Stimulated activated CD8-positive, alpha-beta memory T cell treated with anti-CD3 and anti-CD28 coated beads, Interleukin-4, amount 100 ng/mL, for 4 hours (primary cell): ENCODE measurements at regions not wholly inside any gene's neighbourhood (a gene's known extent, or its start where the extent isn't known, plus 50 kb on each side); places are given as distances from the start of the nearest gene placed in this dataset.
"Not testable (repeated sequence)": the region's sequence is repeated elsewhere in the genome, so short reads cannot be mapped to it uniquely, and the experiment has no call there.

Experiments
- DNase-seq, 2 donors: peaks; one replicate each; pipeline ENCODE4 v3.0.0-alpha.2; 2020; ENCODE audit warnings: low read depth in 2 of 2, low spot score in 1 of 2

DNA sequence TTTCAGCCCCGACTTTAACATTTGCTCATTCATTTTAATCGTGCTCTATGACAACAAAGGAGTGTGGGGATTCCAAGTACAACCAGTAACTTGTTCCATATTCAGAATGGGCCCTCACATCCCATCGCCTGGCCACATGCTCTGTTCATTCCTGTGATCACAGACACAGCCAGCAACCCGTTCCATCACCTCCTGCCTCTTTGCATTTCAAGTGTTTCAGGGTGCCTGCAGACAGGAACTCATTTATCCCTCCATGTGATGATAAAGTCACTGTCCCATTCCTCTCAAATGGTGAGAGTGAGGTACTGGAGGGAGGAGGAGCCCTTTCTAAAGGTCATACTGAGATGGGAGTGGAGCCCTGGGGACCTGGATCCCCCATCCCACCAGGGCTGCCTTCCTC lies 571.1 kb downstream of the MAT2B start:
- DNase-seq, result no peak

GRCh38 chr5:164090358-164090757 lies 584.9 kb downstream of the MAT2B start:
- no peak for DNase-seq

- DNase-seq, result no peak
Observed at GRCh38 chr5:164091836-164092235, 586.4 kb downstream of the MAT2B start.

- DNase-seq, result no peak
Observed at GRCh38 chr5:164094291-164094690, 588.9 kb downstream of the MAT2B start.

GRCh38 chr5:164097749-164098148 lies 592.3 kb downstream of the MAT2B start:
- no peak for DNase-seq

- no peak for DNase-seq
Observed at GRCh38 chr5:164098531-164098930, 593.1 kb downstream of the MAT2B start.

DNA sequence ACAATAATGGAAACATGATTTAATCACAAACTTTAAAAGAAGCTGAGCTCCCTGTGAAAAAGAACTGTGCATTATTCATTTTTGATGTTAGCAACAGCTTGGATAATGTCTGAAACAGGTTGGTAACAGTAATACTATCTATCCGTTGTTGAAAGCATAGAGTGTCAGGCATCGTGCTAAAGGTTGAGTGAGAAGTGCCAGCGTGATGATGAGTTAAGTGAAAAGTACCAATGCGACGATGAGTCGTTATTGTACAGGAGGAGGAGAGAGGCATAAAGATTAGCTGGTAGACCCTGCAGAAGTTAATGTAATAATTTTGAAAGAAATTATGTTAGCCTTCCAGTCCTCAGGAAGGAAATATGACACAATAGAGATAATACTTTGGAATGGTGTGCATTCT lies 593.6 kb downstream of the MAT2B start:
- DNase-seq, result no peak

DNA sequence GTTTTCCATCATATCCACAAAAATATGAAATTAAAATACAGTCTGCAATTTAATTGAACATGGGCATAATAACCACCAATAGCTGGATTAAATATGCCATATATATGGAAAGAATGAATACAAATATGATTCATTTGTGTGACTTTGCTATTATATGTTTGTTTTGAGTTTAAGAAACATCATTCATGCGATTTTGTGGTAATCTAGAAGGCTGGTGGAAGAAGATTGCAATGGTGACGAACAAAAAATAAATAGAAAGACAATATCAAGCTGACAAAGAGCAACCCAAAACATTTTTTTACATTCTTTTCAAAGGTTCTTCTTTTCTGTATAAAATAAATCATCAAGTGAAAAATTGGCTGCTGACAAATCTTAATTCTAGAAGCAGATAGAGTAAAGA lies 610.0 kb downstream of the MAT2B start:
- no peak for DNase-seq

DNA sequence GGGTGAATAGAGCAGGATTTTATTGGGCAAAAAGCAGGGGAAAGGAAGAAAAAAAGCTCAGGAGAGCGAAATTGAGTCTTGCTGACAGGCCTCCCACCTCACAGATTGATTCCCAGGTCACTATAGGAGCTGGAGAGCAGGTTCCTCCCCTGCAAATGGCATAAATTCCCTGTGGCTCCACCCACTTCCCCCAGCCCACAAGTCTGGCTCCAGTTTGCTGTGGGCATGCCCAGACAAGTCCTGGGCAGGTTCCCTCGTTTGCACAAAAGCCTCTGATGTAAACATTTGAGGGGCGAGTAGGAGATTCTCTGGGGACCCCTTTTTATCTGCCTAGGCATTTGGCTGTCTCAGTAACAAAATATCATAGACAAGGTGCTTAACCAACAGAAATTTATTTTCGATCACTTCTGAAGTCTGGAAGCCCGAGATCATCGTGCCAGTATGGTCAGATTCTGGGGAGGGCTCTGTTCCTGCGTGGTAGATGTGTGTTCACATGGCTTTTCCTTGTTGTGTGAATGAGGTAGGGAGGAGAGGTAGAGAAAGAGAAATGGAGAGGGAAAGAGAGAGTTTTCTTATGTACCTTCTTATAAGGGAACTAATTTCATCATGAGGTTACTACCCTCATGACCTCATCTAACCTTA lies 614.5 kb downstream of the MAT2B start:
- DNase-seq, result no peak

GRCh38 chr5:164127527-164127926 lies 622.1 kb downstream of the MAT2B start:
- DNase-seq, result no peak

- DNase-seq, result no peak
Observed at GRCh38 chr5:164132358-164132757, 626.9 kb downstream of the MAT2B start.

GRCh38 chr5:164137095-164137494 lies 631.7 kb downstream of the MAT2B start:
- DNase-seq, result no peak

DNA sequence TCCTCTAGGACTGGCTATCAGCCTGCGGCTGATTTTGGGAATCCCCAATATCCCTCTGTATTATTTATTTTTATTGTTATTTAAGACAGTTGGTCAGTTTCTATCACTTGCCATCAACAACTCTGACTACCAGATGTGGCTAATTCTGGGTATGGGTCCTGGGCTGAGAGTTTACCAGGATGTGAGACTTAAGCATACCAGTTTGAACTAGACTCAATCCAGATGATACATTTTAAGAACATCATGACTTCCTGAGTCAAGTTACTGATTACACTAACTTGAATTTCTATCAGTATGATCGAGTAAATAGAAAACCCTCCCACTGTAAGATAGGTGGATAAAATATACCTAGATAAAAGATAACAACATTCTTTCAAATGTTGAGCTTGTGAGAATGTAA lies 634.0 kb downstream of the MAT2B start:
- no peak for DNase-seq

DNA sequence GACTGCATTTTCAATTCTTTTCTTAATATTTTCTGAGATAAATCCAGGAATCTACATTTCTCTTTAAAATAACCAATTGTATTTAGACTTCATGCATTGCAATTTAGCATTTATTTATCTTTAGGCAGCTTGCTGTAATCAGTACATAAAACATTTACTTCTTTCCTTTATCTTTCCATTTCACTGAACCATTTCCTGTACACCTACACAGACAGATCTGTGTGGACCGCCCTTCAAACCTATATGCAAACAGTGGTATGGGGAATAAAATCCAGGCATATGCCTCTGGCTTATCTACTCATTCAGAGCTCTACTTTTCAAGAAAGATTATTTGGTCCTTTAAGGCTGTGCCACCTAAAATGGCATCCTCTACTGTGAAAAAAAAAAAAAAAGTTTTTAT lies 640.0 kb downstream of the MAT2B start:
- no peak for DNase-seq

DNA sequence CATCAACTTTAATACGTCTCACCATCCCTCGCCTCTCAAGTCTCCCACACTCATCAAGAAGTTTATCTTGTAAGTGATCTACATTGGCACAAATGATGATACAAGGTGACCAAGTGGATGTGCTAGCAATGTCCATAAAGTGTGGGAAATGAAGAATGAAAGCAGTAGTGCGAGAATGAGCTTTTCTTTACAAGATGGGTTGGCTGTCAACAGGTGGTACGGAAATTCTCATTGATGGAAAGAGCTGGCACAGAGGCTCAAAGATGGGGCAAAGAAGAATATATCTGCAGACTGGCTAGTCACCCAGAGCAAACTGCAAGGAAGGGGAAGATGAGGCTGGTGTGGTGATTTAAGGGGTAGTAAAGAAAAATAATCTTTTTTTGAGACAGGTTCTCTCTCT lies 640.8 kb downstream of the MAT2B start:
- no peak for DNase-seq

DNA sequence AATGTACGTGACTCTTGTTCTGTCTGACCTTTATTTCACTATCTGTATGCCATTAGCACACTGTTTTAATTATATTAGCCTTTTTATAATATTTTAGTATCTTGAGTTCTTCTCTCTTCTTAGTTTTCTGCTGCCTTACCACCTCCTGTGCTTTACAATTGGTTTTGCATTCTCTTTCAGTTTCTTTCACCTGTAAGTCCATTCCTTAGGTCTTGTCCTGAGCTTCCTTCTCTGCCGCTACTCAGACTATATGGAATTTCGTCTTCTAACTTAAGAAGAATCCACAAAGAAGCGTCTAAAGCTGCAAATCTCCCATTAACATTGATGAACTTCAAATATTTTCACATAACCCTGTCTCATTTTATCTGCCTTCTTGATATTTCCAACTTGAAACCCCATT lies 642.9 kb downstream of the MAT2B start:
- DNase-seq, result no peak

DNA sequence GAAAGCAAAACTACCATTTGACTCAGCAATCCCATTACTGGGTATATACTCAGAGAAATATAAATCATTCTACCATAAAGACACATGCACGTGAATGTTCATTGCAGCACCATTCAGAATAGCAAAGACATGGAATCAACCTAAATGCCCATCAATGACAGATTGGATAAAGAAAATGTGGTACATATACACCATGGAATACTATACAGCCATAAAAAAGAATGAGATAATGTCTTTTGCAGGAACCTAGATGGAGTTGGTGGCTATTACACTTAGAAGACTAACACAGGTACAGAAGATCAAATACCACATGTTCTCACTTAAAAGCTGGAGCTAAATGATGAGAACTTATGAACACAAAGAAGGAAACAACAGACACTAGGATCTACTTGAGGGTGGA lies 647.1 kb downstream of the MAT2B start:
- DNase-seq, result not testable (repeated sequence)

GRCh38 chr5:164153469-164154172 lies 648.2 kb downstream of the MAT2B start:
- DNase-seq, result no peak

- no peak for DNase-seq
Observed at GRCh38 chr5:164170814-164171213, 665.4 kb downstream of the MAT2B start.

- DNase-seq, result no peak
Observed at GRCh38 chr5:164175083-164175482, 669.7 kb downstream of the MAT2B start.

DNA sequence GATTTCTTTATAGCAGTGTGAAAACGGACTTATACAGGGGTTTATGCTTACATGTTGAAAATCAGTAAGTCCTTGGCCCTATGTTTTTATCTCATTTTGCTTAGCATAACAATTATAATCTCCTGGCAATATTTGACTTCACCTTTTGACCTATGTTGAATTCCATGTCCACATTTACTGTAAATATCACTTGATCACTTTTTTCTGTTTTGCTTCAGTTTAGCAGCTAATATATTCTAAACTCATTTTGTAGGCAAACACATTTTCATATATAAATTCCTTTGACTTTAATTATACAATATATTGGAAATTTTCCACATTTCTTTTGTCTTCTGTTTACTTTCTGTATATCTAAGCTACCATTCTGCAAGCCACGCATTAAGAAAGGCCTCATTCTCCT lies 674.0 kb downstream of the MAT2B start:
- DNase-seq, result no peak

DNA sequence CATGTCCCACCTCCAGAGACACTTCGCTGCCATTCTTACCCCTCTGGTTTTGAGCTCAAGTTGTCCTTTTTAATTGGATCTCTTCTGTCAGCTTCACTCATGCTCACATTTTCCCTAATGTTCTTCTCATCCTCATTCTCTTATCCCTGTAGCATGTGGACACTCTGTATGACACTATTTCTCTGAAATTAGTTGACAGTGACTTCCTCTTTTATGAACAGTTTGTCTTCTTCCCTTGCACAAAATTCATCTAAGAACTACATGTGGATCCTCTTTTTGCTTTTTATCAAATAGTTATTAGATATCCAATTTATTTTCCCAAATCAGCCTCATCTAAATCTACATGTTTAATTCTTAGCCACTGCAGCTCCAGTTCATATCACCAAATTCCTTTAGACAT lies 676.2 kb downstream of the MAT2B start:
- no peak for DNase-seq

DNA sequence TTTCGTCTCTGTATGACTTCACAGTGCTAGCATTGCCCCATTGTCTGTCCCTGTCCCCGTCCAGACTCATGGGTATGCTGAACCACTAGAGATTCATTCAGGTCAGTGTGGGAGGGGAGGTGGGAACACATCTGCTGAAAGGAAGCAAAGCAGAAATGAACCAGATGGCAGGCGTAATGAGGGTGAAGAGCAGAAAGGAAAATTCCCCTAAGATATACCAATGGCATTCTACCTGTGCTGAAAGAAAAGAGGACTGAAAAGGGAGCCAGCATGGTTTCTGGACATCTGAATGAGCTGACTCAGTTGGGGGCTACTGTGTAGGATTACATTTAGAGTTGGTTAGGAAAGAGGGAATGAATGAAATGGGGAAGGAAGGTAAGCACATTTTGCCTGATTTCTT lies 678.7 kb downstream of the MAT2B start:
- no peak for DNase-seq
